ENCODE measurements at regions not wholly inside any gene's neighbourhood (a gene's known extent, or its start where the extent isn't known, plus 50 kb on each side); places are given as distances from the start of the nearest gene placed in this dataset.

DNA sequence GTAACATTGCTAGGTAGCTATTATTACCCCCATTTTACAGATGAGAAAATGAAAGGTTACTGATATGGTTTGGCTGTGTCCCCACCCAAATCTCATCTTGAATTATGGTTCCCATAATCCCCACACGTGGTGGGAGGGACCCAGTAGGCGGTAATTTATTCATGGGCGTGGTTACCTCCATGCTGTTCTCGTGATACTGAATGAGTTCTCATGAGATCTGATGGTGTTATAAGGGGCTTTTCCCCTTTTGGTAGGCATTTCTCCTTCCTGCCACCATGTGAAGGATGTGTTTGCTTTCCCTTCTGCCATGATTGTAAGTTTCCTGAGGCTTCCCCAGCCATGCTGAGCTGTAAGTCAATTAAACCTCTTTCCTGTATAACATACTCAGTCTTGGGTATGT, 252.1 kb downstream of the OPA1 start:
- TF ChIP-seq, protein P1, sequence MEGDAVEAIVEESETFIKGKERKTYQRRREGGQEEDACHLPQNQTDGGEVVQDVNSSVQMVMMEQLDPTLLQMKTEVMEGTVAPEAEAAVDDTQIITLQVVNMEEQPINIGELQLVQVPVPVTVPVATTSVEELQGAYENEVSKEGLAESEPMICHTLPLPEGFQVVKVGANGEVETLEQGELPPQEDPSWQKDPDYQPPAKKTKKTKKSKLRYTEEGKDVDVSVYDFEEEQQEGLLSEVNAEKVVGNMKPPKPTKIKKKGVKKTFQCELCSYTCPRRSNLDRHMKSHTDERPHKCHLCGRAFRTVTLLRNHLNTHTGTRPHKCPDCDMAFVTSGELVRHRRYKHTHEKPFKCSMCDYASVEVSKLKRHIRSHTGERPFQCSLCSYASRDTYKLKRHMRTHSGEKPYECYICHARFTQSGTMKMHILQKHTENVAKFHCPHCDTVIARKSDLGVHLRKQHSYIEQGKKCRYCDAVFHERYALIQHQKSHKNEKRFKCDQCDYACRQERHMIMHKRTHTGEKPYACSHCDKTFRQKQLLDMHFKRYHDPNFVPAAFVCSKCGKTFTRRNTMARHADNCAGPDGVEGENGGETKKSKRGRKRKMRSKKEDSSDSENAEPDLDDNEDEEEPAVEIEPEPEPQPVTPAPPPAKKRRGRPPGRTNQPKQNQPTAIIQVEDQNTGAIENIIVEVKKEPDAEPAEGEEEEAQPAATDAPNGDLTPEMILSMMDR (IDR thresholded peaks at IDR 0.05; ENCODE audit: borderline replicate concordance, extremely low read depth, low read length, poor library complexity, severe bottlenecking): no peak
- TF ChIP-seq EZH2 (IDR thresholded peaks at IDR 0.05; ENCODE audit: borderline replicate concordance, low read depth, low read length, severe bottlenecking): no peak
